Mesendoderm (in vitro differentiated cells): ENCODE measurements at regions not wholly inside any gene's neighbourhood (a gene's known extent, or its start where the extent isn't known, plus 50 kb on each side); places are given as distances from the start of the nearest gene placed in this dataset.

ENCODE experiments used
- DNase-seq: peaks from one replicate; pipeline ENCODE4 v3.0.0; 2013
- H2AK5ac ChIP-seq: 2 replicates; pipeline ENCODE4 v1.6.1; 2013; ENCODE audit warnings: low read length, inconsistent platforms
- H2BK120ac ChIP-seq: 2 replicates; pipeline ENCODE4 v1.6.1; 2013; ENCODE audit warnings: low read depth, mild to moderate bottlenecking, low read length, moderate library complexity, mixed read lengths
- H2BK15ac ChIP-seq: replicated peaks from 2 replicates; pipeline ENCODE4 v1.6.1; 2013; ENCODE audit warnings: low read depth, mild to moderate bottlenecking, moderate library complexity
- H2BK5ac ChIP-seq: 2 replicates; pipeline ENCODE4 v1.6.1; 2013; ENCODE audit warnings: low read length, inconsistent platforms
- H3K18ac ChIP-seq: 2 replicates; pipeline ENCODE4 v1.6.1; 2013; ENCODE audit warnings: mild to moderate bottlenecking, low read length, mixed read lengths
- H3K23ac ChIP-seq: one replicate; pipeline ENCODE4 v1.6.1; 2013; ENCODE audit warnings: low read length
- H3K27ac ChIP-seq: 2 replicates; pipeline ENCODE4 v1.5.1; 2013; ENCODE audit warnings: low read depth, mild to moderate bottlenecking, inconsistent platforms, low read length, moderate library complexity
- H3K27me3 ChIP-seq: 2 replicates; pipeline ENCODE4 v1.6.1; 2013; ENCODE audit warnings: low read length, control low read depth, mild to moderate bottlenecking, inconsistent platforms; ENCODE audit not compliant: insufficient read depth, poor library complexity
- H3K36me3 ChIP-seq: 2 replicates; pipeline ENCODE4 v1.6.1; 2013; ENCODE audit warnings: low read length, inconsistent platforms; ENCODE audit not compliant: control insufficient read depth, insufficient read depth
- H3K4ac ChIP-seq: one replicate; pipeline ENCODE4 v1.6.1; 2013; ENCODE audit warnings: low read depth, mild to moderate bottlenecking, low read length, moderate library complexity
- H3K4me1 ChIP-seq: 2 replicates; pipeline ENCODE4 v1.6.1; 2013; ENCODE audit warnings: low read depth, low read length, inconsistent platforms; ENCODE audit not compliant: control insufficient read depth
- H3K4me2 ChIP-seq: 2 replicates; pipeline ENCODE4 v1.6.1; 2013; ENCODE audit warnings: low read length
- H3K4me3 ChIP-seq: 2 replicates; pipeline ENCODE4 v1.5.1; 2013; ENCODE audit warnings: mild to moderate bottlenecking, low read length
- H3K56ac ChIP-seq: one replicate; pipeline ENCODE4 v1.6.1; 2013; ENCODE audit warnings: low read length
- H3K79me1 ChIP-seq: 2 replicates; pipeline ENCODE4 v1.6.1; 2013; ENCODE audit warnings: low read length, inconsistent platforms
- H3K79me2 ChIP-seq: 2 replicates; pipeline ENCODE4 v1.6.1; 2013; ENCODE audit warnings: mild to moderate bottlenecking, low read length; ENCODE audit not compliant: control insufficient read depth, insufficient read depth
- H3K9ac ChIP-seq: 2 replicates; pipeline ENCODE4 v1.6.1; 2013; ENCODE audit warnings: low read length, inconsistent platforms
- H4K5ac ChIP-seq: one replicate; pipeline ENCODE4 v1.6.1; 2013; ENCODE audit warnings: low read length
- H4K8ac ChIP-seq: one replicate; pipeline ENCODE4 v1.6.1; 2013; ENCODE audit warnings: low read depth, mild to moderate bottlenecking, control low read depth, low read length, moderate library complexity
- WGBS: extraction: QIAGEN DNeasy Blood & Tissue Kit; methylation state at CpG from one replicate; pipeline ENCODE4 v1.1.7; 2013; ENCODE audit warnings: low lambda C conversion rate, missing lambda C conversion rate; ENCODE audit not compliant: insufficient coverage; ENCODE audit errors: extremely low coverage; 5-methylcytosine and 5-hydroxymethylcytosine counted together

GRCh38 chr12:105929192-105929591, 209.6 kb downstream of the NUAK1 start:
- Histone ChIP-seq H3K4me1 (no peaks in the 10 kb centered on the region), H3K36me3 (no peaks in the 10 kb centered on the region), H3K79me2 (no peaks in the 10 kb centered on the region), H2BK5ac (no peak overlapping the region), H3K79me1 (no peaks in the 10 kb centered on the region), H3K4me3 (no peak overlapping the region), H3K56ac (no peak overlapping the region), H4K5ac (no peak overlapping the region), H3K27me3 (no peaks in the 10 kb centered on the region), H3K18ac (no peak overlapping the region), H3K4ac (no peak overlapping the region), H3K27ac (no peak overlapping the region), H2BK120ac (no peak overlapping the region), H3K4me2 (no peak overlapping the region), H2AK5ac (no peak overlapping the region), H2BK15ac (no peak overlapping the region), H3K23ac (no peak overlapping the region), H4K8ac (no peak overlapping the region), H3K9ac (no peak overlapping the region)
- no peak for DNase-seq
- WGBS: no CpG with 5 or more reads among the region's 1 CpG

- Histone ChIP-seq H3K36me3 (no peaks in the 10 kb centered on the region), H3K79me2 (no peaks in the 10 kb centered on the region), H3K4me2 (no peak overlapping the region), H3K23ac (no peak overlapping the region), H2BK5ac (no peak overlapping the region), H4K8ac (no peak overlapping the region), H3K4me3 (no peak overlapping the region), H2AK5ac (no peak overlapping the region), H3K27ac (no peak overlapping the region), H3K9ac (no peak overlapping the region), H3K4me1 (no peaks in the 10 kb centered on the region), H3K18ac (no peak overlapping the region), H4K5ac (no peak overlapping the region), H3K27me3 (no peaks in the 10 kb centered on the region), H3K4ac (no peak overlapping the region), H3K79me1 (no peaks in the 10 kb centered on the region), H2BK120ac (no peak overlapping the region), H3K56ac (no peak overlapping the region), H2BK15ac (no peak overlapping the region)
- no peak for DNase-seq
- WGBS: no CpG with 5 or more reads among the region's 10 CpGs
Observed at GRCh38 chr12:105930557-105931503, 207.9 kb downstream of the NUAK1 start.

- H3K23ac ChIP-seq: no peak overlapping the region
- DNase-seq: peak; percentile 15
- no peak overlapping the region for H3K4ac ChIP-seq
- H3K56ac ChIP-seq: no peak overlapping the region
- no peak overlapping the region for H3K4me3 ChIP-seq
- no peaks in the 10 kb centered on the region for H3K27me3 ChIP-seq
- no peaks in the 10 kb centered on the region for H3K79me1 ChIP-seq
- no peak overlapping the region for H3K9ac ChIP-seq
- H2AK5ac ChIP-seq: no peak overlapping the region
- H2BK5ac ChIP-seq: no peak overlapping the region
- no peak overlapping the region for H3K18ac ChIP-seq
- H2BK15ac ChIP-seq: no peak overlapping the region
- H3K79me2 ChIP-seq: no peaks in the 10 kb centered on the region
- no peak overlapping the region for H3K4me2 ChIP-seq
- no peaks in the 10 kb centered on the region for H3K4me1 ChIP-seq
- no peaks in the 10 kb centered on the region for H3K36me3 ChIP-seq
- H3K27ac ChIP-seq: no peak overlapping the region
- WGBS: no CpG with 5 or more reads among the region's 15 CpGs
- H2BK120ac ChIP-seq: no peak overlapping the region
- no peak overlapping the region for H4K8ac ChIP-seq
- H4K5ac ChIP-seq: no peak overlapping the region
Observed at GRCh38 chr12:105931762-105932570, 206.8 kb downstream of the NUAK1 start.

- Histone ChIP-seq H3K23ac (no peak overlapping the region), H3K27me3 (no peaks in the 10 kb centered on the region), H4K8ac (no peak overlapping the region), H3K4me1 (no peaks in the 10 kb centered on the region), H3K36me3 (no peaks in the 10 kb centered on the region), H2BK5ac (no peak overlapping the region), H3K27ac (no peak overlapping the region), H3K9ac (no peak overlapping the region), H4K5ac (no peak overlapping the region), H3K4me2 (no peak overlapping the region), H3K56ac (no peak overlapping the region), H2AK5ac (no peak overlapping the region), H3K18ac (no peak overlapping the region), H2BK120ac (no peak overlapping the region), H3K79me2 (no peaks in the 10 kb centered on the region), H3K79me1 (no peaks in the 10 kb centered on the region), H3K4me3 (no peak overlapping the region), H2BK15ac (no peak overlapping the region), H3K4ac (no peak overlapping the region)
- no CpG with 5 or more reads among the region's 13 CpGs for WGBS
- no peak for DNase-seq
Observed at GRCh38 chr12:105933671-105934665, 204.8 kb downstream of the NUAK1 start.

- no peak overlapping the region for H3K4me2 ChIP-seq
- H4K5ac ChIP-seq: no peak overlapping the region
- no peak overlapping the region for H3K23ac ChIP-seq
- no CpG with 5 or more reads among the region's 6 CpGs for WGBS
- no peak overlapping the region for H3K4me3 ChIP-seq
- H3K56ac ChIP-seq: no peak overlapping the region
- no peak overlapping the region for H2AK5ac ChIP-seq
- no peak overlapping the region for H2BK5ac ChIP-seq
- no peaks in the 10 kb centered on the region for H3K27me3 ChIP-seq
- no peak overlapping the region for H2BK15ac ChIP-seq
- no peaks in the 10 kb centered on the region for H3K79me1 ChIP-seq
- no peak overlapping the region for H3K4ac ChIP-seq
- H3K36me3 ChIP-seq: no peaks in the 10 kb centered on the region
- no peak for DNase-seq
- no peak overlapping the region for H3K18ac ChIP-seq
- H4K8ac ChIP-seq: no peak overlapping the region
- no peaks in the 10 kb centered on the region for H3K4me1 ChIP-seq
- H3K27ac ChIP-seq: no peak overlapping the region
- no peak overlapping the region for H2BK120ac ChIP-seq
- no peak overlapping the region for H3K9ac ChIP-seq
- H3K79me2 ChIP-seq: no peaks in the 10 kb centered on the region
Observed at GRCh38 chr12:105935106-105935505, 203.6 kb downstream of the NUAK1 start.
